ENCODE measurements at regions not wholly inside any gene's neighbourhood (a gene's known extent, or its start where the extent isn't known, plus 50 kb on each side); places are given as distances from the start of the nearest gene placed in this dataset.
A peak's percentile ranks its signal among the peaks of the same experiment; 100 is the strongest.

GRCh38 chr2:65668744-65669143 lies 236.3 kb upstream of the SPRED2 start:
- DNase-seq (ENCODE audit: low spot score) = no peak
- BruUV-seq (replicated peaks) = no TSS peak
- no peak overlapping the region for H3K4me3 ChIP-seq (ENCODE audit: low read depth, low read length, poor library complexity, severe bottlenecking)
- no peaks in the 10 kb centered on the region for H3K36me3 ChIP-seq (ENCODE audit: insufficient read depth, low read length, poor library complexity, severe bottlenecking)
- no peak overlapping the region for H3K27ac ChIP-seq (ENCODE audit: low read depth, low read length, poor library complexity, severe bottlenecking)
- CTCF ChIA-PET = interaction anchor here (0.6 kb wide), 1 partner anchor 899 kb away, joined by 4 read pairs; no protein-coding TSS in a partner anchor
- no peaks in the 10 kb centered on the region for H3K27me3 ChIP-seq (replicated peaks; ENCODE audit: insufficient read depth, low read depth, low read length, poor library complexity)
- POLR2A ChIA-PET (ENCODE audit: low non-redundant PET) = interaction anchor here (0.6 kb wide), 1 partner anchor 935 kb away, joined by 4 read pairs; no protein-coding TSS in a partner anchor
- peaks cover 11% of the 10 kb centered on the region for H3K9me3 ChIP-seq (ENCODE audit: low read depth, low read length, poor library complexity, severe bottlenecking)
- TF ChIP-seq CTCF (conservative IDR thresholded peaks at IDR 0.05; ENCODE audit: low read depth, low read length) (no peak), EZH2 (IDR thresholded peaks at IDR 0.05; ENCODE audit: borderline replicate concordance, low read depth, low read length, poor library complexity, severe bottlenecking) (no peak)
- peaks cover 13% of the 10 kb centered on the region for H3K4me1 ChIP-seq (ENCODE audit: insufficient read depth, low read length, poor library complexity, severe bottlenecking)
- intact Hi-C loops (cut with micrococcal nuclease; ENCODE audit: unreplicated experiment) = no loop called here

GRCh38 chr2:65666156-65666725 lies 233.8 kb upstream of the SPRED2 start:
- Histone ChIP-seq H3K27ac (ENCODE audit: low read depth, low read length, poor library complexity, severe bottlenecking) (no peak overlapping the region), H3K36me3 (ENCODE audit: insufficient read depth, low read length, poor library complexity, severe bottlenecking) (no peaks in the 10 kb centered on the region), H3K27me3 (replicated peaks; ENCODE audit: insufficient read depth, low read depth, low read length, poor library complexity) (no peaks in the 10 kb centered on the region), H3K9me3 (ENCODE audit: low read depth, low read length, poor library complexity, severe bottlenecking) (peaks cover 11% of the 10 kb centered on the region), H3K4me1 (ENCODE audit: insufficient read depth, low read length, poor library complexity, severe bottlenecking) (peaks cover 38% of the 10 kb centered on the region), H3K4me3 (ENCODE audit: low read depth, low read length, poor library complexity, severe bottlenecking) (no peak overlapping the region)
- DNase-seq (ENCODE audit: low spot score) = peak; percentile 64
- ChIA-PET CTCF (no interaction called here), POLR2A (ENCODE audit: low non-redundant PET) (interaction anchor here (0.6 kb wide), 1 partner anchor 1191 kb away, joined by 3 read pairs; no protein-coding TSS in a partner anchor)
- no TSS peak for BruUV-seq (replicated peaks)
- TF ChIP-seq CTCF (conservative IDR thresholded peaks at IDR 0.05; ENCODE audit: low read depth, low read length) = no peak
- TF ChIP-seq EZH2 (IDR thresholded peaks at IDR 0.05; ENCODE audit: borderline replicate concordance, low read depth, low read length, poor library complexity, severe bottlenecking) = no peak
- intact Hi-C loops (cut with micrococcal nuclease; ENCODE audit: unreplicated experiment) = no loop called here

GRCh38 chr2:65664931-65665330 lies 232.5 kb upstream of the SPRED2 start:
- no TSS peak for BruUV-seq (replicated peaks)
- H3K4me3 ChIP-seq (ENCODE audit: low read depth, low read length, poor library complexity, severe bottlenecking) = no peak overlapping the region
- H3K9me3 ChIP-seq (ENCODE audit: low read depth, low read length, poor library complexity, severe bottlenecking) = peaks cover 11% of the 10 kb centered on the region
- no peak overlapping the region for H3K27ac ChIP-seq (ENCODE audit: low read depth, low read length, poor library complexity, severe bottlenecking)
- CTCF ChIA-PET = no interaction called here
- H3K27me3 ChIP-seq (replicated peaks; ENCODE audit: insufficient read depth, low read depth, low read length, poor library complexity) = no peaks in the 10 kb centered on the region
- no peak for DNase-seq (ENCODE audit: low spot score)
- no peak for TF ChIP-seq CTCF (conservative IDR thresholded peaks at IDR 0.05; ENCODE audit: low read depth, low read length)
- TF ChIP-seq EZH2 (IDR thresholded peaks at IDR 0.05; ENCODE audit: borderline replicate concordance, low read depth, low read length, poor library complexity, severe bottlenecking) = no peak
- intact Hi-C loops (cut with micrococcal nuclease; ENCODE audit: unreplicated experiment) = no loop called here
- H3K4me1 ChIP-seq (ENCODE audit: insufficient read depth, low read length, poor library complexity, severe bottlenecking) = peaks cover 51% of the 10 kb centered on the region
- POLR2A ChIA-PET (ENCODE audit: low non-redundant PET) = no interaction called here
- H3K36me3 ChIP-seq (ENCODE audit: insufficient read depth, low read length, poor library complexity, severe bottlenecking) = no peaks in the 10 kb centered on the region
